ENCODE measurements at regions not wholly inside any gene's neighbourhood (a gene's known extent, or its start where the extent isn't known, plus 50 kb on each side); places are given as distances from the start of the nearest gene placed in this dataset.
"Not testable (repeated sequence)": the region's sequence is repeated elsewhere in the genome, so short reads cannot be mapped to it uniquely, and the experiment has no call there.

DNA sequence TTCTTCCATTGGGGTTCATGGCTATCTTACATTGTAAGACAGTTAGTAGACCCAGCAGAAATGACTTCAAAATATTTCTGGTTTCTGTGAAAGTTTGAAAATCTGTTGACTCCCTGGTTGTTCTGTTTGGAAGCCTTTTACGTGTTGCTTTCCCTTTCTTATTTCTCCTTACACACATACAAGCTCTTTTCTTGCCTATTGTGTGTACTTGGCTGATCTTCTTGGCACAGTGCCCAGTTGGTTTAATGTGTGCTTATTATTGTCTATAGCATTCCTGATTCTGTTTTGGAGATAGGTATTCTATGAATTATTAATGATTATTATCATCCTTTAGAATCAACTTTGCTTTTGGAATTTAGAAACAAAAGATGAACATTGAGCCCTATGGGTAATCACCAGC, 1995.0 kb downstream of the FOXD4L5 start:
- H3K36me3 ChIP-seq (replicated peaks in 1 of 2; ENCODE audit: control insufficient read depth in 1 of 2, insufficient read depth in 2 of 2, low read length in 2 of 2); H3K4me3 ChIP-seq (replicated peaks in 1 of 3; ENCODE audit: insufficient read depth in 1 of 3, low read depth in 2 of 3, low read length in 3 of 3); in situ Hi-C loops (cut with HindIII; ENCODE audit: extremely low pct_ligation_motif_present, low pct_unique_long_range_greater_than_20kb); H3K9ac ChIP-seq (ENCODE audit: insufficient read depth, low read depth, low read length); H3K4me1 ChIP-seq (ENCODE audit: insufficient read depth, low read length); H3K4me2 ChIP-seq (ENCODE audit: low read depth, low read length); intact Hi-C loops (cut with micrococcal nuclease; ENCODE audit: unreplicated experiment); FAIRE-seq; POLR2A ChIA-PET; CTCF ChIA-PET (ENCODE audit: low intra/inter-chr PET ratio, low total read pairs); H4K20me1 ChIP-seq (ENCODE audit: insufficient read depth, low read length); H3K27me3 ChIP-seq (ENCODE audit: control insufficient read depth in 1 of 2, insufficient read depth in 2 of 2, low read length in 2 of 2); H2AFZ ChIP-seq (ENCODE audit: low read length); H3K9me3 ChIP-seq (ENCODE audit: low read length); BruUV-seq (replicated peaks); DNase-seq (ENCODE audit: low spot score); H3K27ac ChIP-seq (ENCODE audit: extremely low read length, insufficient read depth, low read length); ATAC-seq; H3K79me2 ChIP-seq (ENCODE audit: insufficient read depth, low read length): not testable (repeated sequence)
- 3% methylated on average over 1 of the region's 1 CpG for WGBS (ENCODE audit: low lambda C conversion rate)
